ENCODE measurements at regions not wholly inside any gene's neighbourhood (a gene's known extent, or its start where the extent isn't known, plus 50 kb on each side); places are given as distances from the start of the nearest gene placed in this dataset.

GRCh38 chr15:87569581-87569980 lies 687.0 kb downstream of the NTRK3 start:
- intact Hi-C loops (cut with micrococcal nuclease; ENCODE audit: unreplicated experiment), result no loop called here
- POLR2A ChIA-PET, result no interaction called here

GRCh38 chr15:87567406-87568030 lies 689.0 kb downstream of the NTRK3 start:
- H3K4me1 ChIP-seq (ENCODE audit: insufficient read depth, low read length, poor library complexity, severe bottlenecking), result no peaks in the 10 kb centered on the region
- H3K27ac ChIP-seq (ENCODE audit: low read depth, low read length, poor library complexity, severe bottlenecking), result no peak overlapping the region
- no peak for DNase-seq (ENCODE audit: low spot score)
- H3K36me3 ChIP-seq (ENCODE audit: insufficient read depth, low read length), result no peaks in the 10 kb centered on the region
- no peak overlapping the region for H3K4me3 ChIP-seq (ENCODE audit: low read depth, low read length, poor library complexity, severe bottlenecking)
- no TSS peak for BruUV-seq (replicated peaks)
- intact Hi-C loops (cut with micrococcal nuclease; ENCODE audit: unreplicated experiment), result no loop called here
- ChIA-PET POLR2A (no interaction called here), CTCF (ENCODE audit: unreplicated experiment) (no interaction called here)
- no peaks in the 10 kb centered on the region for H4K20me1 ChIP-seq (ENCODE audit: insufficient read depth, low read length)
- H2AFZ ChIP-seq (ENCODE audit: low read length), result no peak overlapping the region
- H3K4me2 ChIP-seq (ENCODE audit: low read length), result no peak overlapping the region
- no peaks in the 10 kb centered on the region for H3K9me3 ChIP-seq (ENCODE audit: low read length)
- H3K9me2 ChIP-seq (ENCODE audit: insufficient read depth, low read length), result no peaks in the 10 kb centered on the region
- TF ChIP-seq CTCF (conservative IDR thresholded peaks at IDR 0.05; ENCODE audit: low read length), result no peak
- no peak for TF ChIP-seq EZH2phosphoT487 (IDR thresholded peaks at IDR 0.05; ENCODE audit: borderline replicate concordance, low read depth, low read length)
- H3K79me2 ChIP-seq (ENCODE audit: insufficient read depth, low read depth, low read length), result no peaks in the 10 kb centered on the region

More at GRCh38 chr15:87569581-87569980, 687.0 kb downstream of the NTRK3 start:
- Histone ChIP-seq H2AFZ (ENCODE audit: low read length) (no peak overlapping the region), H3K9me3 (ENCODE audit: low read length) (no peaks in the 10 kb centered on the region), H3K9me2 (ENCODE audit: insufficient read depth, low read length) (0 out of 2 replicates have a peak, but pooled peaks cover 2% of the 10 kb centered on the region), H3K27ac (ENCODE audit: low read depth, low read length, poor library complexity, severe bottlenecking) (no peak overlapping the region), H3K79me2 (ENCODE audit: insufficient read depth, low read depth, low read length) (no peaks in the 10 kb centered on the region), H3K4me3 (ENCODE audit: low read depth, low read length, poor library complexity, severe bottlenecking) (no peak overlapping the region), H3K36me3 (ENCODE audit: insufficient read depth, low read length) (no peaks in the 10 kb centered on the region), H3K4me1 (ENCODE audit: insufficient read depth, low read length, poor library complexity, severe bottlenecking) (no peaks in the 10 kb centered on the region), H4K20me1 (ENCODE audit: insufficient read depth, low read length) (no peaks in the 10 kb centered on the region), H3K4me2 (ENCODE audit: low read length) (no peak overlapping the region)
- TF ChIP-seq CTCF (conservative IDR thresholded peaks at IDR 0.05; ENCODE audit: low read length) (no peak), EZH2phosphoT487 (IDR thresholded peaks at IDR 0.05; ENCODE audit: borderline replicate concordance, low read depth, low read length) (no peak)
- BruUV-seq (replicated peaks), result no TSS peak
- DNase-seq (ENCODE audit: low spot score), result no peak
- CTCF ChIA-PET (ENCODE audit: unreplicated experiment), result no interaction called here

GRCh38 chr15:87566236-87566635 lies 690.3 kb downstream of the NTRK3 start:
- H3K79me2 ChIP-seq (ENCODE audit: insufficient read depth, low read depth, low read length), result no peaks in the 10 kb centered on the region
- no TSS peak for BruUV-seq (replicated peaks)
- intact Hi-C loops (cut with micrococcal nuclease; ENCODE audit: unreplicated experiment), result no loop called here
- H3K4me1 ChIP-seq (ENCODE audit: insufficient read depth, low read length, poor library complexity, severe bottlenecking), result no peaks in the 10 kb centered on the region
- H3K36me3 ChIP-seq (ENCODE audit: insufficient read depth, low read length), result no peaks in the 10 kb centered on the region
- H3K9me3 ChIP-seq (ENCODE audit: low read length), result no peaks in the 10 kb centered on the region
- H3K27ac ChIP-seq (ENCODE audit: low read depth, low read length, poor library complexity, severe bottlenecking), result no peak overlapping the region
- no peak for DNase-seq (ENCODE audit: low spot score)
- no peak overlapping the region for H3K4me2 ChIP-seq (ENCODE audit: low read length)
- CTCF ChIA-PET (ENCODE audit: unreplicated experiment), result no interaction called here
- H4K20me1 ChIP-seq (ENCODE audit: insufficient read depth, low read length), result no peaks in the 10 kb centered on the region
- TF ChIP-seq EZH2phosphoT487 (IDR thresholded peaks at IDR 0.05; ENCODE audit: borderline replicate concordance, low read depth, low read length) (no peak), CTCF (conservative IDR thresholded peaks at IDR 0.05; ENCODE audit: low read length) (no peak)
- H3K9me2 ChIP-seq (ENCODE audit: insufficient read depth, low read length), result no peaks in the 10 kb centered on the region
- POLR2A ChIA-PET, result no interaction called here
- H3K4me3 ChIP-seq (ENCODE audit: low read depth, low read length, poor library complexity, severe bottlenecking), result no peak overlapping the region
- no peak overlapping the region for H2AFZ ChIP-seq (ENCODE audit: low read length)

Measured in OCI-LY7 (cell line).